ENCODE measurements at regions not wholly inside any gene's neighbourhood (a gene's known extent, or its start where the extent isn't known, plus 50 kb on each side); places are given as distances from the start of the nearest gene placed in this dataset.

GRCh38 chr21:27082431-27083010 lies 115.6 kb upstream of the ADAMTS5 start:
- TF ChIP-seq CTCF (conservative IDR thresholded peaks at IDR 0.05; ENCODE audit: low read depth, low read length) = no peak
- no peak for TF ChIP-seq EZH2 (IDR thresholded peaks at IDR 0.05; ENCODE audit: borderline replicate concordance, low read depth, low read length, poor library complexity, severe bottlenecking)

Measured in A673 (cell line).